Adrenal gland (tissue), 9 donors: ENCODE measurements at regions not wholly inside any gene's neighbourhood (a gene's known extent, or its start where the extent isn't known, plus 50 kb on each side); places are given as distances from the start of the nearest gene placed in this dataset.
A peak's percentile ranks its signal among the peaks of the same experiment; 100 is the strongest.
"Not testable (repeated sequence)": the region's sequence is repeated elsewhere in the genome, so short reads cannot be mapped to it uniquely, and the experiment has no call there.

Experiments used
- DNase-seq, 7 donors: peaks; one replicate each; pipeline ENCODE4 v3.0.0-alpha.2; 2019 to 2020
- H3K27ac ChIP-seq, 5 donors: fragments of 200-600 bp; sonication (generic) in 4 of 5; 1 replicate in 3 of 5; 2 replicates in 2 of 5; pipeline versions ENCODE4 v1.5.1 to v1.8.0; 2016 to 2020; ENCODE audit warnings: mild to moderate bottlenecking in 1 of 5
- H3K27me3 ChIP-seq: fragments of 200-600 bp; 2 replicates; pipeline ENCODE4 v1.8.0; 2021
- H3K36me3 ChIP-seq, 2 donors: fragments of 200-600 bp; replicated peaks in 1 of 2; 1 replicate in 1 of 2; 2 replicates in 1 of 2; pipeline versions ENCODE4 v1.5.1 to v1.8.0; 2018 to 2022
- H3K4me1 ChIP-seq, 2 donors: fragments of 200-600 bp; replicated peaks in 1 of 2; 1 replicate in 1 of 2; 2 replicates in 1 of 2; pipeline versions ENCODE4 v1.5.1 to v1.8.0; 2018 to 2021
- H3K4me3 ChIP-seq, 4 donors: fragments of 200-600 bp; sonication (generic) in 3 of 4; one replicate each; pipeline ENCODE4 v1.5.1; 2016 to 2018
- H3K9me3 ChIP-seq, 3 donors: fragments of 200-600 bp; sonication (generic) in 1 of 3; replicated peaks in 1 of 3; 1 replicate in 2 of 3; 2 replicates in 1 of 3; pipeline versions ENCODE4 v1.5.1 to v1.8.0; 2016 to 2021
- POLR2A ChIP-seq, 2 donors: fragments of 450-650 bp; IDR thresholded peaks; one replicate each; pipeline ENCODE4 v1.6.1; 2017; ENCODE audit warnings: antibody characterized with exemption in 2 of 2, mild to moderate bottlenecking in 2 of 2, moderate library complexity in 1 of 2
- WGBS, 4 donors: extraction: QIAGEN DNeasy Blood & Tissue Kit in 2 of 4; methylation state at CpG; one replicate each; pipeline versions ENCODE4 v1.1.5 to v1.1.7; 2013 to 2017; 5-methylcytosine and 5-hydroxymethylcytosine counted together
- intact Hi-C, 2 donors: fragments of 100-400 bp; cut with DNase I; formaldehyde crosslinking; loops; one replicate each; pipeline versions ENCODE4 v1.14.1 to v1.15.0; 2022 to 2023
- TF ChIP-seq, protein P1 (sequence below), 6 experiments: fragments of 450-650 bp in 4 of 6; fragments of 200-600 bp in 2 of 6; sonication (generic) in 1 of 6; IDR thresholded peaks; 1 replicate in 5 of 6; 2 replicates in 1 of 6; pipeline versions ENCODE4 v1.5.1 to v1.8.0; 2016 to 2021; ENCODE audit warnings: antibody characterized with exemption in 6 of 6, mild to moderate bottlenecking in 2 of 6, moderate library complexity in 1 of 6
- donor health status: healthy with polysubstance abuse.
- donor health status: Bipolar disorder and iron deficiency.
- donor health status: DM: yes; HTN: yes; CAD: no.
- donor health status: DM: no; HTN: no; CAD: no.
- donor health status: DM: no; HTN: no; CAD: no.

DNA sequence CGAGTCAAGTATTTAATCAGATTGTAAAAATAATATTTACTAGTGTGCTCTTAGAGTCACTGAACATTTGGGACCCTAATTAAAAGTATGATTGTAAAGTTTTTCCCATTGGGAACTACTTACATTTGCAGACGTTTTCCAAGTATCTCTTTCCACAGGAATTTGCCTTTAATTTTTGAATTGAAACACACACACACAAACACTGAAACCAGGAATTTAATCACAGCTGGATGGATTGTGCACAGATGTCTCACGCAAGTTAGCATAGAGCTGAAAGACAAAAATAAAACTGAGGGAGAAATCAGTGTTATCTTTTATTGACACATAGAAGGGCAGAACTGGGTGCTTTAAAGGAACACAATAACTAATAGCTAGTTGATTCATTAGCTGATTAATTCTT, 230.7 kb downstream of the RND3 start:
- no peak for TF ChIP-seq POLR2A (IDR thresholded peaks at IDR 0.05)
- TF ChIP-seq, protein P1, sequence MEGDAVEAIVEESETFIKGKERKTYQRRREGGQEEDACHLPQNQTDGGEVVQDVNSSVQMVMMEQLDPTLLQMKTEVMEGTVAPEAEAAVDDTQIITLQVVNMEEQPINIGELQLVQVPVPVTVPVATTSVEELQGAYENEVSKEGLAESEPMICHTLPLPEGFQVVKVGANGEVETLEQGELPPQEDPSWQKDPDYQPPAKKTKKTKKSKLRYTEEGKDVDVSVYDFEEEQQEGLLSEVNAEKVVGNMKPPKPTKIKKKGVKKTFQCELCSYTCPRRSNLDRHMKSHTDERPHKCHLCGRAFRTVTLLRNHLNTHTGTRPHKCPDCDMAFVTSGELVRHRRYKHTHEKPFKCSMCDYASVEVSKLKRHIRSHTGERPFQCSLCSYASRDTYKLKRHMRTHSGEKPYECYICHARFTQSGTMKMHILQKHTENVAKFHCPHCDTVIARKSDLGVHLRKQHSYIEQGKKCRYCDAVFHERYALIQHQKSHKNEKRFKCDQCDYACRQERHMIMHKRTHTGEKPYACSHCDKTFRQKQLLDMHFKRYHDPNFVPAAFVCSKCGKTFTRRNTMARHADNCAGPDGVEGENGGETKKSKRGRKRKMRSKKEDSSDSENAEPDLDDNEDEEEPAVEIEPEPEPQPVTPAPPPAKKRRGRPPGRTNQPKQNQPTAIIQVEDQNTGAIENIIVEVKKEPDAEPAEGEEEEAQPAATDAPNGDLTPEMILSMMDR (IDR thresholded peaks at IDR 0.05) = no peak
- Histone ChIP-seq H3K27ac (no peak overlapping the region), H3K27me3 (no peaks in the 10 kb centered on the region), H3K4me3 (no peak overlapping the region), H3K36me3 (no peaks in the 10 kb centered on the region), H3K4me1 (no peaks in the 10 kb centered on the region), H3K9me3 (no peaks in the 10 kb centered on the region)
- intact Hi-C loops = no loop called here
- WGBS, 4 donors = 62 to 80% (median 67%) methylated on average over 3 of the region's 3 CpGs
- no peak for DNase-seq

DNA sequence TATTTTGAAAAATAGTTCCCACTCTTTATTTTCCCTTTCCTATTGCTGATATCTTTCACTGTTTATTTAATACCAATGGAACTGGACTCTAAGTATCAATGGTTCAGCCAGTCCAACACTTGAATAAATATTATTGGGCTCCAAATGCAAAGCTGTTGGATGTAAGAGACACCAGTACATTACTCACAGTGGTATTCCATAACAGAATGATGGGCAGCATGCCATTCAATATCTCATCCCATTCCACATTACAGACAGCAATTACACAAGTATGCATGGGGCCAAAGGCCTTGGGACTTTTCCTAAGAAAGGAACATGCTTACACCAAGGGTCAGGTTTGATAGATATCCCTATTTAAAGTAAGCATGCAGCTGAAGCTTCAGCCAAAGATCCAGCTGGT, 231.9 kb downstream of the RND3 start:
- no peak for TF ChIP-seq POLR2A (IDR thresholded peaks at IDR 0.05)
- TF ChIP-seq, protein P1 (IDR thresholded peaks at IDR 0.05) = no peak
- Histone ChIP-seq H3K27ac (no peak overlapping the region), H3K9me3 (no peaks in the 10 kb centered on the region), H3K4me3 (no peak overlapping the region), H3K36me3 (no peaks in the 10 kb centered on the region), H3K27me3 (no peaks in the 10 kb centered on the region), H3K4me1 (no peaks in the 10 kb centered on the region)
- intact Hi-C loops = no loop called here
- peak in 4 of 7 donors; percentile 8 to 23 (median 16) for DNase-seq

- H3K27ac ChIP-seq, H3K27me3 ChIP-seq, H3K4me3 ChIP-seq, DNase-seq, H3K36me3 ChIP-seq, intact Hi-C loops, H3K4me1 ChIP-seq, H3K9me3 ChIP-seq: not testable (repeated sequence)
- WGBS, 4 donors = 87 to 93% (median 91%) methylated on average over 1 of the region's 1 CpG
Measured at GRCh38 chr2:150249735-150250134, 237.7 kb downstream of the RND3 start.

DNA sequence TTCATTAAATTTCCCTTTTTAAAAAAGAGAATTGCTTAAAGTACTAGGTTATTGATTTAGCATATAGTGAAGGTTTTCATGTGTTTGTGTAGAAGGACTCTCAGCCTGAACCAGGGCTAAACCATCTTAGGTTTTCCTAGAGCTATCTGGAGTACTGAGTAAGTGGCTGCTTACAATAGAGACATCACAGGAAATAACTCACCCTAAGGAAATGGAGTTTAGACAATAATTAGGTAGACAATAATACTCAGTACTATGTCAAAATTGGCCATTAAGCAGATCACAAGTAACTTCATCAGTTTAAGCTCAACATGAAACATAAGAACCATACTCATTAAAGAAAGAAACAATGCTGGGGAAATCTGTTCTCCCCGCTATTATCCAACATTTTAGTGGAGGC, 240.0 kb downstream of the RND3 start:
- TF ChIP-seq POLR2A (IDR thresholded peaks at IDR 0.05) = no peak
- TF ChIP-seq, protein P1 (IDR thresholded peaks at IDR 0.05) = no peak
- no peaks in the 10 kb centered on the region for H3K9me3 ChIP-seq
- H3K4me1 ChIP-seq = no peaks in the 10 kb centered on the region
- 34 to 100% (median 71%) methylated on average over 1 of the region's 1 CpG for WGBS, 4 donors
- no peak for DNase-seq
- no peak overlapping the region for H3K4me3 ChIP-seq
- intact Hi-C loops = no loop called here
- H3K27ac ChIP-seq = no peak overlapping the region
- no peaks in the 10 kb centered on the region for H3K27me3 ChIP-seq
- no peaks in the 10 kb centered on the region for H3K36me3 ChIP-seq

- intact Hi-C loops = no loop called here
Measured at GRCh38 chr2:150234787-150235446, 252.6 kb downstream of the RND3 start.

More at GRCh38 chr2:150234787-150235446, 252.6 kb downstream of the RND3 start:
- TF ChIP-seq, protein P1 (IDR thresholded peaks at IDR 0.05) = no peak
- TF ChIP-seq POLR2A (IDR thresholded peaks at IDR 0.05) = no peak
- H3K9me3 ChIP-seq = no peaks in the 10 kb centered on the region
- no peak overlapping the region for H3K27ac ChIP-seq
- H3K27me3 ChIP-seq = no peaks in the 10 kb centered on the region
- H3K4me1 ChIP-seq = no peaks in the 10 kb centered on the region
- DNase-seq = no peak
- H3K4me3 ChIP-seq = no peak overlapping the region
- 51 to 63% (median 61%) methylated on average over 7 of the region's 7 CpGs for WGBS, 4 donors
- H3K36me3 ChIP-seq = no peaks in the 10 kb centered on the region
